ENCODE measurements at regions not wholly inside any gene's neighbourhood (a gene's known extent, or its start where the extent isn't known, plus 50 kb on each side); places are given as distances from the start of the nearest gene placed in this dataset.
"Not testable (repeated sequence)": the region's sequence is repeated elsewhere in the genome, so short reads cannot be mapped to it uniquely, and the experiment has no call there.

DNA sequence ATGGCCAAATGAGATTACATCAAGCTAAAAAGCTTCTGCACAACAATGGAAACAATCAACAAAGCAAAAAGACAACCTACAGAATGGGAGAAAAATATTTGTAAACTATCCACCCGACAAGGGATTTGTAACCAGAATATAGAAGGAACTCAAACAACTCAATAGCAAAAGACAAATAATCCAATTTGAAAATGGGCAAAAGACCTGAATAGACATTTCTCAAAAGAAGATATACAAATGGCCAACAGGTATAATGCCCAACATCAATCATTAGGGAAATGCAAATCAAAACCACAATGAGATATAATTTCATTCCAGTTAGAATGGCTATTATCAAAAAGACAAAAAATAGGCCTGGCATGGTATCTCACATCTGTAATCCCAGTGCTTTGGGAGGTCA is 140.0 kb downstream of the GLUL start:
- Histone ChIP-seq H3K27ac (ENCODE audit: insufficient read depth, low read length, poor library complexity, severe bottlenecking) (no peak overlapping the region), H3K4me1 (ENCODE audit: control insufficient read depth, insufficient read depth, low read length, poor library complexity, severe bottlenecking) (no peaks in the 10 kb centered on the region), H3K9me3 (ENCODE audit: control insufficient read depth, low read length) (no peaks in the 10 kb centered on the region), H3K36me3 (ENCODE audit: control insufficient read depth, insufficient read depth, low read length) (no peaks in the 10 kb centered on the region), H3K4me3 (ENCODE audit: insufficient read depth, low read depth, low read length, poor library complexity, severe bottlenecking) (no peak overlapping the region), H3K27me3 (replicated peaks; ENCODE audit: control insufficient read depth, insufficient read depth, low read length, poor library complexity, severe bottlenecking) (no peaks in the 10 kb centered on the region)
- no peak for DNase-seq

DNA sequence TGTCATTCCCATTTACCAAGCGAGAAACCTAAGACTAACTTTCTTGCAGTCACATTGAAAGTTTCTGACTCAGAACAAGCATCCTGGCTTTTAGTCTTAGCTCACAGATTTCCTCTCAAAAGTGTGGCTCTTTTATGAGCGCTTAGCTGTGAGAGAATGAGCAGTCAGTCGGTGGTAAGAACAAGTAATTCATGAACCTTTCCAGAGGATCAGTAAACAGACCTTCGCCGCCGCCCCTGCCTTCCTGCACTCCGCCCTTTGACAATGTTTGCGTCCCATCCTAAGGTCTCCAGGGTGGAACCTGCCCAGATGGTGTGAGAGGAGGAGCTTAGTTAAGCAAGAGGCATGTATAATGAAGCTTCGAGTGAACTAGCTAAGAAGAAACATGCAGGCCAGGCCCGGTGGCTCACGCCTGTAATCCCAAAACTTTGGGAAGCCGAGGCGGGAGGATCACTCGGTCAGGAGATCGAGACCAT is 142.4 kb downstream of the GLUL start:
- DNase-seq, result no peak
- Histone ChIP-seq H3K4me3 (ENCODE audit: insufficient read depth, low read depth, low read length, poor library complexity, severe bottlenecking) (no peak overlapping the region), H3K4me1 (ENCODE audit: control insufficient read depth, insufficient read depth, low read length, poor library complexity, severe bottlenecking) (no peaks in the 10 kb centered on the region), H3K36me3 (ENCODE audit: control insufficient read depth, insufficient read depth, low read length) (no peaks in the 10 kb centered on the region), H3K27ac (ENCODE audit: insufficient read depth, low read length, poor library complexity, severe bottlenecking) (no peak overlapping the region), H3K27me3 (replicated peaks; ENCODE audit: control insufficient read depth, insufficient read depth, low read length, poor library complexity, severe bottlenecking) (no peaks in the 10 kb centered on the region), H3K9me3 (ENCODE audit: control insufficient read depth, low read length) (no peaks in the 10 kb centered on the region)

DNA sequence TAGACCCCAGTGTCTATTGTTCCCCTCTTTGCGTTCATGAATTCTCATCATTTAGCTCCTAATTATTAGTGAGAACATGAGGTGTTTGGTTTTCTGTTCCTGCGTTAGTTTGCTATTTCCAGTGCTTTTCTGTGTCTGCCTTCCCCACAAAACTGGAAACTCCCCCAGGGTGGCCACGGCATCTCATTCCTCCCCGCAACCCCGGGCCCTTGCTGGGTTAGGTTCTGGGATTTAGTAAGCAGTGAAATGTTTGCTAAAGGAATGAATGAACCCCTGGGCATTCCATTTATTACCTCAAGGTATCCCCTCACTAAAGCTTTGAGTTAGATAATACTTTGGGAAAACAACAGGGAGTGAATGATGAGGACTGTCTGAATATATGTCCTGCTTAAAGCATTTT is 142.9 kb downstream of the GLUL start:
- Histone ChIP-seq H3K27ac (ENCODE audit: insufficient read depth, low read length, poor library complexity, severe bottlenecking) (no peak overlapping the region), H3K4me3 (ENCODE audit: insufficient read depth, low read depth, low read length, poor library complexity, severe bottlenecking) (no peak overlapping the region), H3K36me3 (ENCODE audit: control insufficient read depth, insufficient read depth, low read length) (no peaks in the 10 kb centered on the region), H3K4me1 (ENCODE audit: control insufficient read depth, insufficient read depth, low read length, poor library complexity, severe bottlenecking) (no peaks in the 10 kb centered on the region), H3K27me3 (replicated peaks; ENCODE audit: control insufficient read depth, insufficient read depth, low read length, poor library complexity, severe bottlenecking) (no peaks in the 10 kb centered on the region), H3K9me3 (ENCODE audit: control insufficient read depth, low read length) (no peaks in the 10 kb centered on the region)
- no peak for DNase-seq

DNA sequence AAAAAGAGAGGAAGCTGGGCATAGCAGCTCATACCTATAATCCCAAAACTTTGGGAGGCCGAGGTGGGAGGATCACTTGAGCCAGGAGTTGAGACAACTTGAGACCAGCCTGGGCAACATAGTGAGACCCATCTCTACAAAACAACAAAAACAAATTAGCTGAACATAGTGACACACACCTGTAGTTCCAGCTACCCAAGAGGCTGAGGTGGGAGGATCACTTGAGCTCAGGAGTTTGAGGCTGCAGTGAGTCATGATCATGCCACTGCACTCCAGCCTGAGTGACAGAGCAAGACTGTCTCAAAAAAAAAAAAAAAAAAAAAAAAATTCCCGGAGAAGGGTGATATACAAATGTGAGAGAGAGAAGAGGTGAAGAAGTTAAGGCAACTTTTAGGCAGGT is 143.8 kb downstream of the GLUL start:
- not testable (repeated sequence) for DNase-seq; H3K4me1 ChIP-seq (ENCODE audit: control insufficient read depth, insufficient read depth, low read length, poor library complexity, severe bottlenecking); H3K9me3 ChIP-seq (ENCODE audit: control insufficient read depth, low read length); H3K36me3 ChIP-seq (ENCODE audit: control insufficient read depth, insufficient read depth, low read length); H3K4me3 ChIP-seq (ENCODE audit: insufficient read depth, low read depth, low read length, poor library complexity, severe bottlenecking); H3K27me3 ChIP-seq (replicated peaks; ENCODE audit: control insufficient read depth, insufficient read depth, low read length, poor library complexity, severe bottlenecking); H3K27ac ChIP-seq (ENCODE audit: insufficient read depth, low read length, poor library complexity, severe bottlenecking)

DNA sequence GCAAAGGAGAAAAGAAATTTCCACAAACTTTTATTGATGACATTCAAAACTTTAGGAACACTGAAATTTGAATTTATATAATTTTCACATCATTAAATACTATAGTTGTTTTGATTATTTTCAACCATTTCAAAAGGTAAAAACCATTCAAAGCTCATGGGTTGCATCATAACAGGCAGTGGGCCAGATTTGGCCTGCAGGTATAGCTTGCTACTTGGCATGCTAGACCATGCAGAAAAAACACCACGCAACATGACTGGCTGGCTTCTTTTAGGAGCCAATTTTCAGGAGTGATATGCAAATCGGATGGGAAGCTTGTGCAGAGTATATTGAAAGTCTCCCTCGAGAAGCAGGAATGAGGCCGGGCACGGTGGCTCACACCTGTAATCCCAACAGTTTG is 144.8 kb downstream of the GLUL start:
- Histone ChIP-seq H3K4me3 (ENCODE audit: insufficient read depth, low read depth, low read length, poor library complexity, severe bottlenecking) (no peak overlapping the region), H3K36me3 (ENCODE audit: control insufficient read depth, insufficient read depth, low read length) (no peaks in the 10 kb centered on the region), H3K27me3 (replicated peaks; ENCODE audit: control insufficient read depth, insufficient read depth, low read length, poor library complexity, severe bottlenecking) (no peaks in the 10 kb centered on the region), H3K27ac (ENCODE audit: insufficient read depth, low read length, poor library complexity, severe bottlenecking) (no peak overlapping the region), H3K4me1 (ENCODE audit: control insufficient read depth, insufficient read depth, low read length, poor library complexity, severe bottlenecking) (no peaks in the 10 kb centered on the region), H3K9me3 (ENCODE audit: control insufficient read depth, low read length) (no peaks in the 10 kb centered on the region)
- no peak for DNase-seq

DNA sequence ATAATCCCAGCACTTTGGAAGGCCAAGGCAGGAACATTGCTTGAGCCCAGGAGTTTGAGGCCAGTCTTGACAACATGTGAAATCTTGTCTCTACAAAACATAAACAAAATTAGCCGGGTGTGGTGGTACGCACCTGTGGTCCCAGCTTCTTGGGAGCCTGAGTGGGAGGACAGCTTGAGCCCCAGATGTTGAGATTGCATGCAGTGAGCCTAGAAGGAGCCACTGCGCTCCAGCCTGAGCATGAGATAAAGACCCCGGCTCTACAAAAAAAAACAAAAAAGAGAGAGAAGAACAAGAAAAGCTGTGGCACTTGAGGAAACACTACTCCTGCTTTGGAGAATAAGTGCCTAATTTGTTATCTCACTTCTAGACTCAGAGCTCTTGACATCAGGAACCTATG is 146.6 kb downstream of the GLUL start:
- Histone ChIP-seq H3K27me3 (replicated peaks; ENCODE audit: control insufficient read depth, insufficient read depth, low read length, poor library complexity, severe bottlenecking) (no peaks in the 10 kb centered on the region), H3K36me3 (ENCODE audit: control insufficient read depth, insufficient read depth, low read length) (no peaks in the 10 kb centered on the region), H3K4me1 (ENCODE audit: control insufficient read depth, insufficient read depth, low read length, poor library complexity, severe bottlenecking) (no peaks in the 10 kb centered on the region), H3K27ac (ENCODE audit: insufficient read depth, low read length, poor library complexity, severe bottlenecking) (no peak overlapping the region), H3K9me3 (ENCODE audit: control insufficient read depth, low read length) (no peaks in the 10 kb centered on the region), H3K4me3 (ENCODE audit: insufficient read depth, low read depth, low read length, poor library complexity, severe bottlenecking) (no peak overlapping the region)
- DNase-seq, result no peak

DNA sequence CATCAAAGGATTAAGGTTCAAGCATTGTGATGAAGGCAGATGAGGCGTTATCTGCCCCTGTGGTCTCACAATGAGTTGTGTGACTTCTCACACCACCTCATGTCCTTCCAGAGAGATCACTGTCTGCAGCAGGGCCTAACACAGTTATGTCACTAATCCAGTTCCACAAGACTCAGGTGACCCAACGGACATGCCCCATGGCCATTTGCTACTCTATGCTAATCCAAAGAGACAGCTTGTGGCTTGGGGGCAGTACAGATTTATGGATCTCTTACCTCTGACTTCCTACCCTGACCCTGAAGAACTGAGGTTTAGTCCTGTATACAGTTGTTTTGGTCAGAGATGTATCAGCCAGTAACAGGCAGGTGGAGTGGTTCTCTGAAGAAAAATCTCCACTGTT is 147.1 kb downstream of the GLUL start:
- DNase-seq, result no peak
- no peaks in the 10 kb centered on the region for H3K27me3 ChIP-seq (replicated peaks; ENCODE audit: control insufficient read depth, insufficient read depth, low read length, poor library complexity, severe bottlenecking)
- no peaks in the 10 kb centered on the region for H3K9me3 ChIP-seq (ENCODE audit: control insufficient read depth, low read length)
- H3K4me3 ChIP-seq (ENCODE audit: insufficient read depth, low read depth, low read length, poor library complexity, severe bottlenecking), result no peak overlapping the region
- H3K27ac ChIP-seq (ENCODE audit: insufficient read depth, low read length, poor library complexity, severe bottlenecking), result no peak overlapping the region
- no peaks in the 10 kb centered on the region for H3K36me3 ChIP-seq (ENCODE audit: control insufficient read depth, insufficient read depth, low read length)
- H3K4me1 ChIP-seq (ENCODE audit: control insufficient read depth, insufficient read depth, low read length, poor library complexity, severe bottlenecking), result no peaks in the 10 kb centered on the region

DNA sequence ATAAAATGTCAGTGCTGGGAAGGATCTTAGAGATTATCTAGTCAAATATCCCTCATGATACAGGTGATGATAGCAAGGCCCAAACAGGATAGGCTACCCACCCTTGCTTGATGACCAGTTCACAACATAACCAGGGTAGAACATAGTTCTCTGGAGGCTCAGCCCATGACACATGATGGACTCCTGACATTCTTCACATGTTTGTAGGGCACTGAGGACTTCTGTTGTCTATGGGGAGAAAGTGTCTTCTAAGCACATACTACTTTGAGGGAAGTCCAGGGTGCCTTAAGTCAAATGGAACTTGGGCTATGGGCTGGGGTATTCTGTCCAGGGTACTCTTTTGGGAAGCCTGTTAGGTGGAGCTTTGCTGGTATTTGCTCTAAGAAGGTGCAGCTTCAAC is 148.9 kb downstream of the GLUL start:
- H3K4me3 ChIP-seq (ENCODE audit: insufficient read depth, low read depth, low read length, poor library complexity, severe bottlenecking), result no peak overlapping the region
- H3K27ac ChIP-seq (ENCODE audit: insufficient read depth, low read length, poor library complexity, severe bottlenecking), result no peak overlapping the region
- no peaks in the 10 kb centered on the region for H3K9me3 ChIP-seq (ENCODE audit: control insufficient read depth, low read length)
- DNase-seq, result no peak
- no peaks in the 10 kb centered on the region for H3K27me3 ChIP-seq (replicated peaks; ENCODE audit: control insufficient read depth, insufficient read depth, low read length, poor library complexity, severe bottlenecking)
- no peaks in the 10 kb centered on the region for H3K4me1 ChIP-seq (ENCODE audit: control insufficient read depth, insufficient read depth, low read length, poor library complexity, severe bottlenecking)
- no peaks in the 10 kb centered on the region for H3K36me3 ChIP-seq (ENCODE audit: control insufficient read depth, insufficient read depth, low read length)

DNA sequence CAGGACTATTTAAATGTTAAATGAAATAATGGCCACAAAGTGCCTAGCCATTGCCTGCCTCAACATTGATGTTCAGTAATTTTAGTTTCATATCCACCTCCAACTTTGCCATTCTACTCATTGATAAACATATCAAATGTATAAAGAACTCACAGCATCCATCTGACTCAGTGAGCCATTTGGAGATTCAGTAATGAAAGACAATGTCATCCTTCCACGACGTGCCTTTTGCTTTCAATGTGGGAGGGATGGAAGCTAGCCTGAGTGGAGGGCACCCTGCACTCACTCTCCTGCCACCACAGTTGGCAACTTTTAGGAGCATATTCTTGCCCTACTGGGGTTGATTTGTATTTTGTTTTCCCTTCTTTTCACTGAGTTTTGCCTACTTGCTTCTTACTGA is 151.5 kb downstream of the GLUL start:
- H3K27me3 ChIP-seq (replicated peaks; ENCODE audit: control insufficient read depth, insufficient read depth, low read length, poor library complexity, severe bottlenecking), result no peaks in the 10 kb centered on the region
- no peak overlapping the region for H3K27ac ChIP-seq (ENCODE audit: insufficient read depth, low read length, poor library complexity, severe bottlenecking)
- no peak overlapping the region for H3K4me3 ChIP-seq (ENCODE audit: insufficient read depth, low read depth, low read length, poor library complexity, severe bottlenecking)
- no peaks in the 10 kb centered on the region for H3K36me3 ChIP-seq (ENCODE audit: control insufficient read depth, insufficient read depth, low read length)
- no peaks in the 10 kb centered on the region for H3K9me3 ChIP-seq (ENCODE audit: control insufficient read depth, low read length)
- DNase-seq, result no peak
- H3K4me1 ChIP-seq (ENCODE audit: control insufficient read depth, insufficient read depth, low read length, poor library complexity, severe bottlenecking), result peaks cover 4% of the 10 kb centered on the region

DNA sequence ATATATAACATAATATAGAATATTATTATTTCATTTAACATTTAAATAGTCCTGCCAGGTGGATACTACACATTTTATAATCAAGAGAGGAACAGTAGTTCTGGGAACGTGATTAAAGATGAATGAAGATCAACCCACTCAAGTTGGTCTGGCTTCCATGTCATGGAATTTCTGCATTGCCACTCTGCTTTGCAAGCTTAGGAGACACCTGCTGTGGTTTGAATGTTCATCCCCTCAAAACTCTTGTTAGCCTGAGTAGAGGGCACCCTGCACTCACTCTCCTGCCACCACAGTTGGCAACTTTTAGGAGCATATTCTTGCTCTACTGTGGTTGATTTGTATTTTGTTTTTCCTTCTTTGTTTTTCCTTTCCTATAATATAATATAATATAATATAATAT is 153.2 kb downstream of the GLUL start:
- DNase-seq, result no peak
- Histone ChIP-seq H3K36me3 (ENCODE audit: control insufficient read depth, insufficient read depth, low read length) (no peaks in the 10 kb centered on the region), H3K9me3 (ENCODE audit: control insufficient read depth, low read length) (no peaks in the 10 kb centered on the region)

DNA sequence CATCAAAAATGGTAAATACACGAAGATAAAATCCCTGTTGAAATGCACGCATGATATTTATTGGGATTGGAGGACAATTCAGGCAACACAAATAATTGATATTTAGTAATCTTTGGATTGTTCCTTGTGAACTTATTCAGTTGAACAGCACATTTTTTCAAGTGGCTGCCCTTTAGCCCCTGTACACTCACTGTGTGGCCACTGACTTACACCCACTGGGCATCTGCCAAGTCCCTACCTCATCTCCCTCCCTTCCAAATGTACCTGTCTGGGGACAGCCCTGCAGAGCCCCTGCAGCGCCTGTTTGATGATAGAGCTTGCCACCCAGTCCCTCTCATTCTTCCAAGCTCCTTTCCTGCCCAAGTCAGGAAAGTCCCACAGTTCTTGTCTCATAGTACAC is 154.3 kb downstream of the GLUL start:
- Histone ChIP-seq H3K4me3 (ENCODE audit: insufficient read depth, low read depth, low read length, poor library complexity, severe bottlenecking) (no peak overlapping the region), H3K27me3 (replicated peaks; ENCODE audit: control insufficient read depth, insufficient read depth, low read length, poor library complexity, severe bottlenecking) (no peaks in the 10 kb centered on the region), H3K36me3 (ENCODE audit: control insufficient read depth, insufficient read depth, low read length) (no peaks in the 10 kb centered on the region), H3K9me3 (ENCODE audit: control insufficient read depth, low read length) (no peaks in the 10 kb centered on the region), H3K4me1 (ENCODE audit: control insufficient read depth, insufficient read depth, low read length, poor library complexity, severe bottlenecking) (peaks cover 4% of the 10 kb centered on the region), H3K27ac (ENCODE audit: insufficient read depth, low read length, poor library complexity, severe bottlenecking) (no peak overlapping the region)
- no peak for DNase-seq

More for the DNA sequence above, 153.2 kb downstream of the GLUL start:
- Histone ChIP-seq H3K27me3 (replicated peaks; ENCODE audit: control insufficient read depth, insufficient read depth, low read length, poor library complexity, severe bottlenecking) (no peaks in the 10 kb centered on the region), H3K4me3 (ENCODE audit: insufficient read depth, low read depth, low read length, poor library complexity, severe bottlenecking) (no peak overlapping the region), H3K27ac (ENCODE audit: insufficient read depth, low read length, poor library complexity, severe bottlenecking) (no peak overlapping the region), H3K4me1 (ENCODE audit: control insufficient read depth, insufficient read depth, low read length, poor library complexity, severe bottlenecking) (peaks cover 4% of the 10 kb centered on the region)

Data from effector memory CD4-positive, alpha-beta T cell (primary cell).